ENCODE measurements at regions not wholly inside any gene's neighbourhood (a gene's known extent, or its start where the extent isn't known, plus 50 kb on each side); places are given as distances from the start of the nearest gene placed in this dataset.

DNA sequence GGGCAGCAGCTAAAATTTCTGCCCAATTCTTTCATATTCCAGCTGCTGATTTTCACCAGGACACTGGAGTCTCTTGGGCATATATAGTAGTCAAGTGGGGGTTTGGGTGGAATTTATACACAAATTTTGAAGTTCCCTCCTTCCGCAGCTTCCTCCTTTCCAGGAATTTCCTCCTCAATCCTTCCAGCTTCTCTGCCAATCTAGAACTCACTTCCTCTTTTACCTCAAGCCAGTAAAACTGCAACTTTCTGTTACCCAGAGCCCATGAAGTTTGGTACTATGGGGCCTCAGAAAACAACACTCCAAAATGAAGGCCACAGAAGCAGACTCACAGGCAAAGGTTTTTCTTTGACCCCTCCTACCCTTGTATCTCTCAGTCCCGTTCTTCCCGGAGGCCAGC, 51.7 kb upstream of the G2E3 start:
- TF ChIP-seq POLR2AphosphoS5 (IDR thresholded peaks at IDR 0.05; ENCODE audit: low read depth, low read length) (no peak), SIN3A (IDR thresholded peaks at IDR 0.05; ENCODE audit: borderline replicate concordance, insufficient read depth, low read length) (no peak), TAF1 (IDR thresholded peaks at IDR 0.05; ENCODE audit: borderline replicate concordance, insufficient read depth, low read length) (no peak), FOXP2 (optimal IDR thresholded peaks at IDR 0.05; ENCODE audit: borderline replicate concordance, extremely low read depth, extremely low read length, insufficient read depth) (no peak)
- TF ChIP-seq, protein P1, sequence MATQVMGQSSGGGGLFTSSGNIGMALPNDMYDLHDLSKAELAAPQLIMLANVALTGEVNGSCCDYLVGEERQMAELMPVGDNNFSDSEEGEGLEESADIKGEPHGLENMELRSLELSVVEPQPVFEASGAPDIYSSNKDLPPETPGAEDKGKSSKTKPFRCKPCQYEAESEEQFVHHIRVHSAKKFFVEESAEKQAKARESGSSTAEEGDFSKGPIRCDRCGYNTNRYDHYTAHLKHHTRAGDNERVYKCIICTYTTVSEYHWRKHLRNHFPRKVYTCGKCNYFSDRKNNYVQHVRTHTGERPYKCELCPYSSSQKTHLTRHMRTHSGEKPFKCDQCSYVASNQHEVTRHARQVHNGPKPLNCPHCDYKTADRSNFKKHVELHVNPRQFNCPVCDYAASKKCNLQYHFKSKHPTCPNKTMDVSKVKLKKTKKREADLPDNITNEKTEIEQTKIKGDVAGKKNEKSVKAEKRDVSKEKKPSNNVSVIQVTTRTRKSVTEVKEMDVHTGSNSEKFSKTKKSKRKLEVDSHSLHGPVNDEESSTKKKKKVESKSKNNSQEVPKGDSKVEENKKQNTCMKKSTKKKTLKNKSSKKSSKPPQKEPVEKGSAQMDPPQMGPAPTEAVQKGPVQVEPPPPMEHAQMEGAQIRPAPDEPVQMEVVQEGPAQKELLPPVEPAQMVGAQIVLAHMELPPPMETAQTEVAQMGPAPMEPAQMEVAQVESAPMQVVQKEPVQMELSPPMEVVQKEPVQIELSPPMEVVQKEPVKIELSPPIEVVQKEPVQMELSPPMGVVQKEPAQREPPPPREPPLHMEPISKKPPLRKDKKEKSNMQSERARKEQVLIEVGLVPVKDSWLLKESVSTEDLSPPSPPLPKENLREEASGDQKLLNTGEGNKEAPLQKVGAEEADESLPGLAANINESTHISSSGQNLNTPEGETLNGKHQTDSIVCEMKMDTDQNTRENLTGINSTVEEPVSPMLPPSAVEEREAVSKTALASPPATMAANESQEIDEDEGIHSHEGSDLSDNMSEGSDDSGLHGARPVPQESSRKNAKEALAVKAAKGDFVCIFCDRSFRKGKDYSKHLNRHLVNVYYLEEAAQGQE (IDR thresholded peaks at IDR 0.05; ENCODE audit: insufficient read depth in 1 of 2, low read depth in 2 of 2, low read length in 2 of 2): no peak
